ENCODE measurements at regions not wholly inside any gene's neighbourhood (a gene's known extent, or its start where the extent isn't known, plus 50 kb on each side); places are given as distances from the start of the nearest gene placed in this dataset.

- FAIRE-seq = no peak
Measured at GRCh38 chr12:88251798-88252197, 109.7 kb downstream of the TMTC3 start.

- FAIRE-seq = no peak
Measured at GRCh38 chr12:88253371-88253978, 111.4 kb downstream of the TMTC3 start.

- peak; percentile 29 for FAIRE-seq
Measured at GRCh38 chr12:88255224-88255623, 113.1 kb downstream of the TMTC3 start.

GRCh38 chr12:88255847-88256246, 113.7 kb downstream of the TMTC3 start:
- FAIRE-seq = no peak

- no peak for FAIRE-seq
Measured at GRCh38 chr12:88258396-88258795, 116.3 kb downstream of the TMTC3 start.

GRCh38 chr12:88266806-88267360, 124.8 kb downstream of the TMTC3 start:
- no peak for FAIRE-seq

- no peak for FAIRE-seq
Measured at GRCh38 chr12:88267630-88268029, 125.5 kb downstream of the TMTC3 start.

GRCh38 chr12:88272456-88272855, 130.3 kb downstream of the TMTC3 start:
- no peak for FAIRE-seq

GRCh38 chr12:88273450-88273849, 131.3 kb downstream of the TMTC3 start:
- no peak for FAIRE-seq

GRCh38 chr12:88273875-88274274, 131.8 kb downstream of the TMTC3 start:
- no peak for FAIRE-seq

- no peak for FAIRE-seq
Measured at GRCh38 chr12:88291498-88292131, 149.5 kb downstream of the TMTC3 start.

GRCh38 chr12:88298014-88298682, 156.0 kb downstream of the TMTC3 start:
- no peak for FAIRE-seq

GRCh38 chr12:88298761-88299242, 156.7 kb downstream of the TMTC3 start:
- FAIRE-seq = no peak

GRCh38 chr12:88299567-88300101, 157.5 kb downstream of the TMTC3 start:
- FAIRE-seq = no peak

GRCh38 chr12:88300931-88301330, 158.8 kb downstream of the TMTC3 start:
- FAIRE-seq = no peak

GRCh38 chr12:88303335-88303734, 161.2 kb downstream of the TMTC3 start:
- FAIRE-seq = no peak

- no peak for FAIRE-seq
Measured at GRCh38 chr12:88305254-88305890, 163.3 kb downstream of the TMTC3 start.

GRCh38 chr12:88306471-88307069, 164.5 kb downstream of the TMTC3 start:
- no peak for FAIRE-seq

- no peak for FAIRE-seq
Measured at GRCh38 chr12:88307961-88308360, 165.9 kb downstream of the TMTC3 start.

- FAIRE-seq = no peak
Measured at GRCh38 chr12:88308825-88309224, 166.7 kb downstream of the TMTC3 start.

- FAIRE-seq = no peak
Measured at GRCh38 chr12:88309546-88309945, 167.4 kb downstream of the TMTC3 start.

- no peak for FAIRE-seq
Measured at GRCh38 chr12:88310069-88310468, 168.0 kb downstream of the TMTC3 start.

GRCh38 chr12:88310666-88311065, 168.6 kb downstream of the TMTC3 start:
- FAIRE-seq = no peak
